Hematopoietic multipotent progenitor cell treated with erythropoietin and hydrocortisone succinate and interleukin-3 and kit ligand, for 8 days (in vitro differentiated cells): ENCODE measurements at regions not wholly inside any gene's neighbourhood (a gene's known extent, or its start where the extent isn't known, plus 50 kb on each side); places are given as distances from the start of the nearest gene placed in this dataset.

Source experiments
- DNase-seq: peaks from one replicate; pipeline ENCODE4 v3.0.0-alpha.2; 2015

DNA sequence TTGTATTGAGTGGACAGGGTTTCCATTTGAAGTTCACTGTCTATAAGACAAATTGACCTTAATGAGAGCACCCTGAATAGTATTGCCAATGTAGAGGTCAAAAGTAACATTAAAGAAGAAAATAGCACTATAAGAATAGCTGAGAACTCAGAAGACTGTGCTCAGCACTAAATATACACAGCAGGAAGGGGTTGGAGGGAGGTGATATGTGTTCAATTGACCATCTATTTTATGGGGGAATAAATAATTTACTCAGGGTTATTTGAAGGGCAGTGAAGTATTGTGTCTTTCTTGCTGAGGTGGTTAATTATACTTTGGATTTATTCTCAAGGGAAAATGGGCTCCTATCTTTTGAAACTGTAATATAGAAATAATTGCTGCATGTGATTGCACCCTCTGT lies 1380.5 kb upstream of the SPRY2 start:
- DNase-seq, result no peak

DNA sequence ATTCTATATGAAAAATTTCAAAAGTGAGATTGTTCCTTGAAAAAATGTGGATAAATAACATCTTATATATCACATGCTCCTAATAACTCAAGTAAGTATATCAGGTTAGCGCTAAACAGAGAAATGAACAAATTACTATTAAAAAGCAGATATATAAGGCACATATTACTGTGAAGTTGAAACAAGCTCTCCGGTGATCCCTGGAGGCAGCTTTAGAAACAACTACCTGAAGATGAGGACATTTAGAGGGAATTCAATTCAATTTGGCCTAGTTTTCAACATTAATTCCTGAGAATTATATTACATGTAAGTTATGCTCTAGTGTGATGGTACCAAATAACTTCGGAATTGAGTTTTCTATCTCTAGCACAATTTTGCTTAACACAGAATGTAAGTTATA lies 1373.6 kb upstream of the SPRY2 start:
- no peak for DNase-seq

DNA sequence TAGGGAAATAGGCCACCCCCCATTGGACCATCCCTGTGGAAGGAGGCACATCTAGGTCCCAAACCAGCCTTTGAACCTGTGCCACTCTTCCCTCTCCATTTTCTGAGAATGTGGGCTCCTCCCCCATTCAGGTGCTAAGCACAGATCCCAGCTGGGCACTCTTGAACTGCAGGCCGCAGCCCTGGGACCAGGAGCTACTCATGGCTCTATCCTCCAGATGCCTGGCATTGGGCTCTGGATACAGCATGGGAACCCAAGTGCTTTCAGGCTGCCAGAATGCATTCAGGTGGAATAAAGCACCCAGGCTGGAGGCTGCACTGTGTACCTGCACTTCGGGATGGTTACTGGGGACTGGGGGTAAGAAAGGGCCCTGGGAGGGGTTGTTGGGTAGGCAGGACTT lies 1372.3 kb upstream of the SPRY2 start:
- no peak for DNase-seq

- DNase-seq, result no peak
These were observed 1356.9 kb upstream of the SPRY2 start for GRCh38 chr13:81697826-81698225.

DNA sequence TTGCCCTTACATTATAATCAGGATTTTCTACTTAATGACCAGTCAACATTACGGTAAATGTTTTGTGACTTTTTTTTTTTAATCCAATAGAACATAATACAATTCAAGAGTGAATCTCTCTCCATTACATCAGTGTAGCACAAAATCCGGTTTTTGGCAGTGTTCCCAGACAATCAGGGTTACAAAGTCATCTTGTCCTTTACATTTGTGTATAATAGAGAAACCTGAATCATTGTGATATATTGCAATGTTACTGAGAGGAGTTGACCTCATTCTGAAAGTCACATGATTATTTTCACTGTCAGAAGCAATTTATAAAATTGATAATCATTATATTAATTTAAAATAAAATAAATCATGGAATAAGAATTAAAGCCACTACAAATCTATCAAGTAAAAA lies 1346.0 kb upstream of the SPRY2 start:
- no peak for DNase-seq

DNA sequence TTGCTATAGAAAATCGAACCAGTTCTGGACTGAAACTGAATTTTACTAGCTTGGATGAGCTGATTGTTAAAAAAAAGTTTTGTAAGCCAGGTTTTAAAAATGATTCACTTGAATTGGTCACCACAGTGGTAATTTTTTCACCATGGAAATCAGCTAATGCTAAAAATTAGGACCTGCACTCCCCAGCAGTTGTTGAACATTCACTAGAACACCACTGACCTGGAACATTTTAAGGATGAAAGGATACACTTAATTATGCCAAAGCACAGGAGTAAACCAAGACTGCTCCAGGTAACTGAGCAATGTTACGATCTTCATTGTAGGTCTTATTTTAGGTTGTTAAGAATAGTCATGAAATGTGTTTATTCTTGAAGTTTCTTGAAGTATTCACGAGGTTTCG lies 1342.6 kb upstream of the SPRY2 start:
- no peak for DNase-seq

GRCh38 chr13:81682081-81682630 lies 1341.2 kb upstream of the SPRY2 start:
- DNase-seq, result no peak

GRCh38 chr13:81677857-81678256 lies 1336.9 kb upstream of the SPRY2 start:
- no peak for DNase-seq

GRCh38 chr13:81676008-81676407 lies 1335.1 kb upstream of the SPRY2 start:
- no peak for DNase-seq

DNA sequence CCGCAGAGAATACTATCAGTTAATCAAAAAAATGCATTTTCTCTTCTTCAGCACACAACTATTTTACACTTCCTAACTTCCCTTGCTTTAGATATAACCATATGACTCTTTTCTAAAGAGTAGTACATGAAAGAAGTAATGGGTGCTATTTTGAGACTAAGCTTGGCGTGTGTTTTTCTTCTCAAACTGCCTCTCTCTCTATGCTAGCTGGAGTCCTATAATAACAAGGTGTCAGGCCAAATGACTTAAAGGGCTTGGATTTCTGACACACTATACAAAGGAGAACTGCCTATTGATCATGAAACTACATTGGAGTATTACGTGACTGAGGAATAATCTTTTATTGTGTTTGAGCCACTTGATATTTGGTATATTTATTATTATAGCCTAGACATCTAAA lies 1330.1 kb upstream of the SPRY2 start:
- DNase-seq, result no peak

DNA sequence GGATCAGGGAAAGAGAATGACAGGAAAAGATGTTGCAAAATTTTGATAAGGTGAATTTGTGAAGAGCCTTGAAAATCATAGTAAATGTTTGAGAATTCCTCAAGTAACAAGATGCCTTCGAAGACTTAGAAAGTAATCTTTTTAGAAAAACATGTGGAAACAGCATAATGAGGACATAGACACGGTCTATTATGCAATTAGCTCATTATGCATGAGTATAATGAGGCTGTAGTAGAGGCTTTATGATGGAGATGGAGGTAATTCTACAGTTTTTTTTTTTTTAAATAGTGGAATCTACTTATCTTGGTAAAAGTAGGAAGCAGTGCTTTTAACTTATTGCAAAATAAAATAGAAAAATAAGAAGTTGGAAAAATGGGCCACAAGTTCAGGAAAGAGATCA lies 1329.1 kb upstream of the SPRY2 start:
- DNase-seq, result no peak

DNA sequence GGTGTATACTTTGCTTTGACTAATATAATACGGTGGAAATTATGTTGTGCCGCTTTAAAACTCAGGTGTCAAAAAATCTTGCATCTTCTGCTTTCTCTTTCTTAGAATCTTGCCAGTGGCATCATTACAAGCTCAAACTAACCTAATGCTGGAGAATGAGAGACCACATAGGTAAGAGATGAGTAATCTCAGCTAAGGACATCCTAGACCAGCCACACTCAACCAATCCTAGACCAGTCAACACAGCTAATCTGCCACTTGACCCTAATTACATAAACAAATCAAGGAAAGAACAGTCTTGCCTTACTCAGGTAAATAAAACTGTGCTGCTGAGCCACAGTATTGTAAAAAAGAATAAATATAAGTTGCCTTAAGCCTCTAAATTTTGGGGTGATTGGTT lies 1323.9 kb upstream of the SPRY2 start:
- no peak for DNase-seq

DNA sequence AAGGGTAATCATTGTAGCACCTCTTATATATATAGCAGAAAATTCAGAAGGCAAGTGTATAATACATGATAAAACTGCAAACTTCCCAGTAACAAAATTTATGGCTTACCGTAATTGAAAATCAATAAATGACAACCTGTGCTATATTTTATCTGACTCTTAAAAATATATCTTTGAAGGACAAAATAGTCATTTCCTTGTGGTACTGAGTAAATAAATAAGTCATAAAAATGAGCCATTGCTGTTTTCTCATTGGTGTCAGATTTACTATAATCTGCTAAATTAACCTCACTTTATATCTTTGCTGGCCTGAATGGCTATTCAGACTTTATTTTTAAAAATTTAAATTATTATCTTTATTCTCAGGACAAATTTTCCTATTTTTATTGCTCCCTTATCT lies 1319.1 kb upstream of the SPRY2 start:
- DNase-seq, result no peak

- no peak for DNase-seq
These were observed 1317.9 kb upstream of the SPRY2 start for GRCh38 chr13:81658598-81659370.

GRCh38 chr13:81639984-81640582 lies 1299.2 kb upstream of the SPRY2 start:
- DNase-seq, result no peak

DNA sequence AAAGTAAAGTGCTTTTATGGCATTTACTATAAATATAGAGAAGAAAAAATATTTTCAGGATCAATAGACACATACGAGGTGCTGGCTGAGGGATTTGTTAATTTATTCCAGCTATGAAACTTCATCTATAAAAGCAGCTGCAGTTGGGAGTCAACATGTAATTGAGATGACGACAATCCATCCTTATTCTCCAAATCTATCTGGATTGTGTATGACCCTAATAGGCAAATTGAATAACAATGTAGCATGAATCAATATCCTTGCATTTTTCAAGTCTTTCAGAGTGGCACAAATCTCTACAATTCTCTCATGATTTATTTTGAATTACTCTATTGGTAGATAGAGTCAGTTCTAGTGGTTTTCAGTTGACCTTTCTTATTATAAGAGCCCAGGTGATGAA lies 1296.5 kb upstream of the SPRY2 start:
- no peak for DNase-seq

GRCh38 chr13:81636120-81636519 lies 1295.2 kb upstream of the SPRY2 start:
- DNase-seq, result no peak

DNA sequence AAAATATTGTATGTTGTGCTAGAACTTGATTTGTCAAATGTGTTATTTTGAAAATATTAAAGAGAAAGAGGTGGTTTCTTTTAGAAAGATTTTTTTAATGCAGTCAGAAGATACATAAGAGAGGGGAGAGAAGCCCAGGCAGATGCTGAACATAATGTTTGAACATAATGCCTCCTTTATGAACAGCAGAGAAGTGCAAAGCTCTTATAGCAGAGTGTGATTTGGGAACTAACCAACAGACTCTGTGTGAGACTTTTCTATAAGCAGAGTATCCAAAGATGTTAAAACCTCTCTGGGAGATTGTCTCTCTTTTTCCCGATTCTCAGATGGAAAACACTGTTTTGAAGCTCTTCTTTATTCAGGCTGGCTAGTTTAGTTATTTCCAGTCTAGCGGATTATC lies 1274.1 kb upstream of the SPRY2 start:
- DNase-seq, result no peak

DNA sequence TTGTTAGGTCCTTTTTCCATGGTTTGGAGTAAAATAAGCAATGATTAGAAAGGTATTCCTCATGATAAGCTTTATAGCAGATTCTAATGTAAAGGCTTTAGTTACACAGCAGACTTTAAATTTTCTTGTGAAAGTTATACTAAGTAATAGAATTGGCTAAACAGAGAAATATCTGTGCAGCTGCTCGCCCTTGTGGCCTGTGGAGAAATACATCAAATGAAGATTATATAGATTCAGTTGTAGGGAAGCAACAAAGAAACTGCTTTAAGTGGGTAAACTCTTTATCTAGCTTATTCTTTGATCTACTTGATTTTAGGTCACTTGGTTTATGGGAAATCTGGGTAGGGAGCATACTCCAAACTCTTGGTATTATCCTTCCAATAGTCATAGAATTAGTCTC lies 1269.7 kb upstream of the SPRY2 start:
- DNase-seq, result no peak

GRCh38 chr13:81609335-81609734 lies 1268.4 kb upstream of the SPRY2 start:
- no peak for DNase-seq

GRCh38 chr13:81606074-81606473 lies 1265.1 kb upstream of the SPRY2 start:
- DNase-seq, result no peak

- no peak for DNase-seq
These were observed 1261.3 kb upstream of the SPRY2 start for GRCh38 chr13:81602241-81602640.

- no peak for DNase-seq
These were observed 1256.2 kb upstream of the SPRY2 start for GRCh38 chr13:81597101-81597500.

- no peak for DNase-seq
These were observed 1255.4 kb upstream of the SPRY2 start for GRCh38 chr13:81596224-81596753.
